Astrocyte of the cerebellum (primary cell): ENCODE measurements at regions not wholly inside any gene's neighbourhood (a gene's known extent, or its start where the extent isn't known, plus 50 kb on each side); places are given as distances from the start of the nearest gene placed in this dataset.

ENCODE experiments used
- DNase-seq: peaks from one replicate; pipeline ENCODE4 v3.0.0-alpha.2; 2011; ENCODE audit warnings: low read depth
- H3K4me3 ChIP-seq: 2 replicates; pipeline ENCODE4 v1.5.1; 2011; ENCODE audit warnings: mild to moderate bottlenecking, low read depth, low read length, moderate library complexity
- in situ Hi-C: cut with HindIII; loops from 2 replicates; pipeline ENCODE4 v1.10.0; 2017; ENCODE audit warnings: low sequenced_read_pairs
- TF ChIP-seq, protein P1 (sequence below): IDR thresholded peaks from 2 replicates; pipeline ENCODE4 v1.5.1; 2012; ENCODE audit warnings: low read length, low read depth, moderate library complexity, mild to moderate bottlenecking; ENCODE audit errors: missing control alignments

- DNase-seq: no peak
- in situ Hi-C loops: no loop called here
- H3K4me3 ChIP-seq: no peak overlapping the region
- TF ChIP-seq, protein P1, sequence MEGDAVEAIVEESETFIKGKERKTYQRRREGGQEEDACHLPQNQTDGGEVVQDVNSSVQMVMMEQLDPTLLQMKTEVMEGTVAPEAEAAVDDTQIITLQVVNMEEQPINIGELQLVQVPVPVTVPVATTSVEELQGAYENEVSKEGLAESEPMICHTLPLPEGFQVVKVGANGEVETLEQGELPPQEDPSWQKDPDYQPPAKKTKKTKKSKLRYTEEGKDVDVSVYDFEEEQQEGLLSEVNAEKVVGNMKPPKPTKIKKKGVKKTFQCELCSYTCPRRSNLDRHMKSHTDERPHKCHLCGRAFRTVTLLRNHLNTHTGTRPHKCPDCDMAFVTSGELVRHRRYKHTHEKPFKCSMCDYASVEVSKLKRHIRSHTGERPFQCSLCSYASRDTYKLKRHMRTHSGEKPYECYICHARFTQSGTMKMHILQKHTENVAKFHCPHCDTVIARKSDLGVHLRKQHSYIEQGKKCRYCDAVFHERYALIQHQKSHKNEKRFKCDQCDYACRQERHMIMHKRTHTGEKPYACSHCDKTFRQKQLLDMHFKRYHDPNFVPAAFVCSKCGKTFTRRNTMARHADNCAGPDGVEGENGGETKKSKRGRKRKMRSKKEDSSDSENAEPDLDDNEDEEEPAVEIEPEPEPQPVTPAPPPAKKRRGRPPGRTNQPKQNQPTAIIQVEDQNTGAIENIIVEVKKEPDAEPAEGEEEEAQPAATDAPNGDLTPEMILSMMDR: no peak
Measured at GRCh38 chr1:38133304-38133703, 86.7 kb upstream of the POU3F1 start.

DNA sequence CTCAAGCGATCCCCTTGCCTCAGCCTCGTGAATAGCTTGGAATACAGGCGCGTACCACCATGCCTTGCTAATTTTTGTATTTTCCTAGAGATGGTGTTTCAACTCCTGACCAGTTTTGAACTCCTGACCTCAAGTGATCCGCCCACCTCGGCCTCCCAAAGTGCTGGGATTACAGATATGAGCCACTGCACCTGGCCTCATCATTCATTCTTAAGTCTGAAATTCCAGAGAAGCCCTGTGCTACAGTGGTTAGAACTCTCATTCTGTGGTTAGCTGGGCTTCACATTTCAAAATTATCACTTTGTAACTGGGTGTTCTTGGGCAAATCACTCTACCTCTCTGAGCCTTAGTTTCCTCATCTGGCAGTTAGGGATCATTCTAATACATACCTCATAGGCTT lies 86.1 kb upstream of the POU3F1 start:
- H3K4me3 ChIP-seq: no peak overlapping the region
- no peak for DNase-seq
- in situ Hi-C loops: no loop called here
- TF ChIP-seq, protein P1: no peak

GRCh38 chr1:38131024-38131585 lies 84.5 kb upstream of the POU3F1 start:
- H3K4me3 ChIP-seq: no peak overlapping the region
- in situ Hi-C loops: no loop called here
- no peak for DNase-seq
- TF ChIP-seq, protein P1: no peak

- no peak overlapping the region for H3K4me3 ChIP-seq
- TF ChIP-seq, protein P1: no peak
- no peak for DNase-seq
- in situ Hi-C loops: no loop called here
Measured at GRCh38 chr1:38129971-38130370, 83.4 kb upstream of the POU3F1 start.

DNA sequence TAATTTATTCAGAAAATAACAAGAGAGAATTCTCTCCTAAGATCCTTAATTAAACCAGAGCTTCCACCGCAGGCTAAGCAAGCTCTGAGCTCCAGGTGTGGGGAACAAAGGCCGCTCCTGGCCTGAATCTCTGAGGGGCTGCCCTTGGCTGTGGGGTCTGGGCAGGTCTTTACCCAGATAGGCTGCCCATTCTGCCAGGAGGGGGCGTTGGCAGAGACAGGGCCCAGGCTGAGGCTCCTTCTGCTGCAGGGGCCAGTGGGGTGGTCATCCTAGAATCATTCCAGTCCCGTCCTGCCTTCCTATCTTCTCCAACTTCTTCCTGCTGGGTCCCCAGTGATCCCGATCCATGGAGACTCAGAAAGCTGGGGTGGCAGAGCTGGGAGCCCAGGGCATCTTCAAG lies 82.9 kb upstream of the POU3F1 start:
- in situ Hi-C loops: no loop called here
- no peak for DNase-seq
- no peak overlapping the region for H3K4me3 ChIP-seq
- TF ChIP-seq, protein P1: no peak

GRCh38 chr1:38128926-38129453 lies 82.4 kb upstream of the POU3F1 start:
- TF ChIP-seq, protein P1: no peak
- H3K4me3 ChIP-seq: no peak overlapping the region
- no peak for DNase-seq
- in situ Hi-C loops: no loop called here
